WTC11 (cell line): ENCODE measurements at regions not wholly inside any gene's neighbourhood (a gene's known extent, or its start where the extent isn't known, plus 50 kb on each side); places are given as distances from the start of the nearest gene placed in this dataset.

Experiments used
- ATAC-seq: fragments of 200-7000 bp; cut with Tn5 transposase; 2 replicates; pipeline ENCODE4 v1.10.0; 2021; ENCODE audit warnings: mild to moderate bottlenecking, moderate library complexity
- CTCF ChIA-PET: fragments of 300-600 bp; sonication (Branson Sonifier 250); formaldehyde crosslinking; loops from one replicate; lab custom pipeline; 2021; ENCODE audit warnings: antibody characterized with exemption; lab: Charles Lee
- POLR2A ChIA-PET: fragments of 350-600 bp; sonication (Branson Sonifier 250); formaldehyde crosslinking; loops from one replicate; lab custom pipeline; 2021; ENCODE audit warnings: antibody characterized with exemption; lab: Charles Lee
- DNase-seq: peaks from one replicate; pipeline ENCODE4 v3.0.0; 2021; ENCODE audit warnings: low spot score
- H3K27ac Mint-ChIP-seq: 2 replicates; pipeline ENCODE4 v1.8.0; 2021; ENCODE audit warnings: mixed read lengths
- H3K27me3 Mint-ChIP-seq: 2 replicates; pipeline ENCODE4 v1.8.0; 2021; ENCODE audit warnings: low read depth, mild to moderate bottlenecking, moderate library complexity, mixed read lengths
- H3K36me3 Mint-ChIP-seq: 2 replicates; pipeline ENCODE4 v1.8.0; 2021; ENCODE audit warnings: mixed read lengths
- H3K4me1 Mint-ChIP-seq: 2 replicates; pipeline ENCODE4 v1.8.0; 2022; ENCODE audit warnings: mixed read lengths
- H3K4me3 Mint-ChIP-seq: 2 replicates; pipeline ENCODE4 v1.8.0; 2021; ENCODE audit warnings: mild to moderate bottlenecking, moderate library complexity, mixed read lengths
- H3K9me3 Mint-ChIP-seq: 2 replicates; pipeline ENCODE4 v1.8.0; 2021; ENCODE audit warnings: mixed read lengths
- CREB1 ChIP-seq: sonication (generic); formaldehyde crosslinking; IDR thresholded peaks from 2 replicates; pipeline ENCODE4 v1.8.0; 2023; ENCODE audit warnings: mild to moderate bottlenecking, missing genetic modification reagents
- ERG ChIP-seq: fragments of 250-450 bp; sonication (Bioruptor Pico); IDR thresholded peaks from 2 replicates; pipeline ENCODE4 v1.8.0; 2021; ENCODE audit warnings: mild to moderate bottlenecking
- ETV6 ChIP-seq: sonication (generic); formaldehyde crosslinking; IDR thresholded peaks from 2 replicates; pipeline ENCODE4 v1.8.1; 2022; ENCODE audit warnings: mild to moderate bottlenecking, missing genetic modification reagents
- FOXJ3 ChIP-seq: sonication (generic); formaldehyde crosslinking; IDR thresholded peaks from 2 replicates; pipeline ENCODE4 v1.9.0; 2021; ENCODE audit warnings: missing genetic modification reagents, mild to moderate bottlenecking, borderline replicate concordance
- FOXK1 ChIP-seq: sonication (generic); formaldehyde crosslinking; IDR thresholded peaks from 2 replicates; pipeline ENCODE4 v1.8.0; 2022; ENCODE audit warnings: mild to moderate bottlenecking, moderate library complexity, missing genetic modification reagents
- IRF2 ChIP-seq: sonication (generic); formaldehyde crosslinking; IDR thresholded peaks from 2 replicates; pipeline ENCODE4 v1.8.0; 2022; ENCODE audit warnings: low read depth, missing genetic modification reagents, borderline replicate concordance
- MYBL2 ChIP-seq: sonication (generic); formaldehyde crosslinking; IDR thresholded peaks from 2 replicates; pipeline ENCODE4 v1.8.1; 2023; ENCODE audit warnings: mild to moderate bottlenecking, moderate library complexity, missing genetic modification reagents
- RELA ChIP-seq: sonication (generic); formaldehyde crosslinking; IDR thresholded peaks from 2 replicates; pipeline ENCODE4 v1.8.1; 2022; ENCODE audit warnings: missing genetic modification reagents, mild to moderate bottlenecking, borderline replicate concordance
- SMAD3 ChIP-seq: sonication (generic); formaldehyde crosslinking; IDR thresholded peaks from 2 replicates; pipeline ENCODE4 v1.8.0; 2022; ENCODE audit warnings: missing genetic modification reagents, mild to moderate bottlenecking, borderline replicate concordance
- SMAD4 ChIP-seq: sonication (generic); formaldehyde crosslinking; IDR thresholded peaks from 2 replicates; pipeline ENCODE4 v1.8.0; 2022; ENCODE audit warnings: mild to moderate bottlenecking, missing genetic modification reagents
- TEAD4 ChIP-seq: sonication (generic); formaldehyde crosslinking; IDR thresholded peaks from 2 replicates; pipeline ENCODE4 v1.8.0; 2022; ENCODE audit warnings: mild to moderate bottlenecking, missing genetic modification reagents
- ZNF219 ChIP-seq: sonication (generic); formaldehyde crosslinking; IDR thresholded peaks from 2 replicates; pipeline ENCODE4 v1.8.0; 2023; ENCODE audit warnings: missing genetic modification reagents, mild to moderate bottlenecking, borderline replicate concordance
- ZNF232 ChIP-seq: sonication (generic); formaldehyde crosslinking; IDR thresholded peaks from 2 replicates; pipeline ENCODE4 v1.8.0; 2022; ENCODE audit warnings: mild to moderate bottlenecking, missing genetic modification reagents
- ZNF263 ChIP-seq: sonication (generic); formaldehyde crosslinking; IDR thresholded peaks from 2 replicates; pipeline ENCODE4 v1.8.1; 2022; ENCODE audit warnings: low read depth, mild to moderate bottlenecking, moderate library complexity, missing genetic modification reagents
- ZNF317 ChIP-seq: sonication (generic); formaldehyde crosslinking; IDR thresholded peaks from 2 replicates; pipeline ENCODE4 v1.8.1; 2023; ENCODE audit warnings: low read depth, mild to moderate bottlenecking, moderate library complexity, missing genetic modification reagents, borderline replicate concordance
- ZNF416 ChIP-seq: fragments of 250-450 bp; sonication (Bioruptor Pico); IDR thresholded peaks from 2 replicates; pipeline ENCODE4 v1.9.0; 2021; ENCODE audit warnings: mild to moderate bottlenecking, inconsistent platforms
- ZNF512 ChIP-seq: sonication (generic); formaldehyde crosslinking; IDR thresholded peaks from 2 replicates; pipeline ENCODE4 v1.8.1; 2022; ENCODE audit warnings: missing genetic modification reagents, borderline replicate concordance
- ZNF671 ChIP-seq: fragments of 250-450 bp; sonication (Bioruptor Pico); IDR thresholded peaks from 2 replicates; pipeline ENCODE4 v1.8.0; 2021; ENCODE audit warnings: mild to moderate bottlenecking
- TF ChIP-seq, protein P1 (sequence below): sonication (generic); formaldehyde crosslinking; IDR thresholded peaks from 2 replicates; pipeline ENCODE4 v1.8.1; 2023; ENCODE audit warnings: mild to moderate bottlenecking, missing genetic modification reagents
- TF ChIP-seq, protein P2 (sequence below): sonication (generic); formaldehyde crosslinking; conservative IDR thresholded peaks from 2 replicates; pipeline ENCODE4 v1.8.1; 2022; ENCODE audit warnings: mild to moderate bottlenecking, missing genetic modification reagents
- TF ChIP-seq, protein P3 (sequence below): sonication (generic); formaldehyde crosslinking; IDR thresholded peaks from 2 replicates; pipeline ENCODE4 v1.8.0; 2023; ENCODE audit warnings: missing genetic modification reagents, mild to moderate bottlenecking, borderline replicate concordance
- TF ChIP-seq, protein P4 (sequence below): fragments of 200-600 bp; IDR thresholded peaks from 2 replicates; pipeline ENCODE4 v1.8.0; 2022; ENCODE audit warnings: antibody characterized with exemption
- TF ChIP-seq, protein P5 (sequence below): sonication (generic); formaldehyde crosslinking; conservative IDR thresholded peaks from 2 replicates; pipeline ENCODE4 v1.8.1; 2023; ENCODE audit warnings: mild to moderate bottlenecking, low read depth, missing genetic modification reagents, moderate library complexity

DNA sequence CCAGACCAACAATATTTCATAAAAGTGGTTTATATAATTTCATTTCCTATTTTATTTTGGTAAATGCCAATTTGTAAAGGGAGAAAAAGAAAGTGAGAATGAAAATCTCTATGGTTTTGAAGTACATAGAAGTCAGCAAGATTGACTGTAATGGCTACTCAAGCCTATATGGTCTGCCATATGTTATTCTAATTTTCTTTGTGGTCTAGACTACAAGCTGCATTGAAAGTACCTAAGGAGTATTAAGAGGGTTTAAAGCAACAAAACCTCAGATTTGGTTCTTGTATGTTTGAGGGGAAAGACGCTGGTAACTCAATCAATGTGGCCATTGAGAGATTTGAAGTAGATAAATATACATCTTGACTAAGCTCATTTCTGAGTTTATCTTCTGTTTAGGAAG is 193.5 kb upstream of the EYA4 start:
- Mint-ChIP-seq H3K9me3 (peaks cover 6% of the 10 kb centered on the region; the same call in 1 of the 2 replicates), H3K4me3 (no peak overlapping the region)
- TF ChIP-seq ERG (CRISPR knock-in tag), result no peak
- TF ChIP-seq ZNF263 (CRISPR knock-in tag), result no peak
- TF ChIP-seq, protein P1, sequence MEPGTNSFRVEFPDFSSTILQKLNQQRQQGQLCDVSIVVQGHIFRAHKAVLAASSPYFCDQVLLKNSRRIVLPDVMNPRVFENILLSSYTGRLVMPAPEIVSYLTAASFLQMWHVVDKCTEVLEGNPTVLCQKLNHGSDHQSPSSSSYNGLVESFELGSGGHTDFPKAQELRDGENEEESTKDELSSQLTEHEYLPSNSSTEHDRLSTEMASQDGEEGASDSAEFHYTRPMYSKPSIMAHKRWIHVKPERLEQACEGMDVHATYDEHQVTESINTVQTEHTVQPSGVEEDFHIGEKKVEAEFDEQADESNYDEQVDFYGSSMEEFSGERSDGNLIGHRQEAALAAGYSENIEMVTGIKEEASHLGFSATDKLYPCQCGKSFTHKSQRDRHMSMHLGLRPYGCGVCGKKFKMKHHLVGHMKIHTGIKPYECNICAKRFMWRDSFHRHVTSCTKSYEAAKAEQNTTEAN (CRISPR knock-in tag), result no peak
- TF ChIP-seq IRF2 (CRISPR knock-in tag), result no peak
- TF ChIP-seq ZNF317, result no peak
- TF ChIP-seq TEAD4 (CRISPR knock-in tag), result no peak
- TF ChIP-seq, protein P2, sequence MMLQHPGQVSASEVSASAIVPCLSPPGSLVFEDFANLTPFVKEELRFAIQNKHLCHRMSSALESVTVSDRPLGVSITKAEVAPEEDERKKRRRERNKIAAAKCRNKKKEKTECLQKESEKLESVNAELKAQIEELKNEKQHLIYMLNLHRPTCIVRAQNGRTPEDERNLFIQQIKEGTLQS (CRISPR knock-in tag), result no peak
- no peak for TF ChIP-seq ETV6 (CRISPR knock-in tag)
- no peak for TF ChIP-seq CREB1 (CRISPR knock-in tag)
- TF ChIP-seq ZNF512 (CRISPR knock-in tag), result no peak
- TF ChIP-seq, protein P3, sequence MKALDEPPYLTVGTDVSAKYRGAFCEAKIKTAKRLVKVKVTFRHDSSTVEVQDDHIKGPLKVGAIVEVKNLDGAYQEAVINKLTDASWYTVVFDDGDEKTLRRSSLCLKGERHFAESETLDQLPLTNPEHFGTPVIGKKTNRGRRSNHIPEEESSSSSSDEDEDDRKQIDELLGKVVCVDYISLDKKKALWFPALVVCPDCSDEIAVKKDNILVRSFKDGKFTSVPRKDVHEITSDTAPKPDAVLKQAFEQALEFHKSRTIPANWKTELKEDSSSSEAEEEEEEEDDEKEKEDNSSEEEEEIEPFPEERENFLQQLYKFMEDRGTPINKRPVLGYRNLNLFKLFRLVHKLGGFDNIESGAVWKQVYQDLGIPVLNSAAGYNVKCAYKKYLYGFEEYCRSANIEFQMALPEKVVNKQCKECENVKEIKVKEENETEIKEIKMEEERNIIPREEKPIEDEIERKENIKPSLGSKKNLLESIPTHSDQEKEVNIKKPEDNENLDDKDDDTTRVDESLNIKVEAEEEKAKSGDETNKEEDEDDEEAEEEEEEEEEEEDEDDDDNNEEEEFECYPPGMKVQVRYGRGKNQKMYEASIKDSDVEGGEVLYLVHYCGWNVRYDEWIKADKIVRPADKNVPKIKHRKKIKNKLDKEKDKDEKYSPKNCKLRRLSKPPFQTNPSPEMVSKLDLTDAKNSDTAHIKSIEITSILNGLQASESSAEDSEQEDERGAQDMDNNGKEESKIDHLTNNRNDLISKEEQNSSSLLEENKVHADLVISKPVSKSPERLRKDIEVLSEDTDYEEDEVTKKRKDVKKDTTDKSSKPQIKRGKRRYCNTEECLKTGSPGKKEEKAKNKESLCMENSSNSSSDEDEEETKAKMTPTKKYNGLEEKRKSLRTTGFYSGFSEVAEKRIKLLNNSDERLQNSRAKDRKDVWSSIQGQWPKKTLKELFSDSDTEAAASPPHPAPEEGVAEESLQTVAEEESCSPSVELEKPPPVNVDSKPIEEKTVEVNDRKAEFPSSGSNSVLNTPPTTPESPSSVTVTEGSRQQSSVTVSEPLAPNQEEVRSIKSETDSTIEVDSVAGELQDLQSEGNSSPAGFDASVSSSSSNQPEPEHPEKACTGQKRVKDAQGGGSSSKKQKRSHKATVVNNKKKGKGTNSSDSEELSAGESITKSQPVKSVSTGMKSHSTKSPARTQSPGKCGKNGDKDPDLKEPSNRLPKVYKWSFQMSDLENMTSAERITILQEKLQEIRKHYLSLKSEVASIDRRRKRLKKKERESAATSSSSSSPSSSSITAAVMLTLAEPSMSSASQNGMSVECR (CRISPR knock-in tag), result no peak
- no peak for TF ChIP-seq ZNF232
- TF ChIP-seq ZNF416, result no peak
- TF ChIP-seq, protein P4, sequence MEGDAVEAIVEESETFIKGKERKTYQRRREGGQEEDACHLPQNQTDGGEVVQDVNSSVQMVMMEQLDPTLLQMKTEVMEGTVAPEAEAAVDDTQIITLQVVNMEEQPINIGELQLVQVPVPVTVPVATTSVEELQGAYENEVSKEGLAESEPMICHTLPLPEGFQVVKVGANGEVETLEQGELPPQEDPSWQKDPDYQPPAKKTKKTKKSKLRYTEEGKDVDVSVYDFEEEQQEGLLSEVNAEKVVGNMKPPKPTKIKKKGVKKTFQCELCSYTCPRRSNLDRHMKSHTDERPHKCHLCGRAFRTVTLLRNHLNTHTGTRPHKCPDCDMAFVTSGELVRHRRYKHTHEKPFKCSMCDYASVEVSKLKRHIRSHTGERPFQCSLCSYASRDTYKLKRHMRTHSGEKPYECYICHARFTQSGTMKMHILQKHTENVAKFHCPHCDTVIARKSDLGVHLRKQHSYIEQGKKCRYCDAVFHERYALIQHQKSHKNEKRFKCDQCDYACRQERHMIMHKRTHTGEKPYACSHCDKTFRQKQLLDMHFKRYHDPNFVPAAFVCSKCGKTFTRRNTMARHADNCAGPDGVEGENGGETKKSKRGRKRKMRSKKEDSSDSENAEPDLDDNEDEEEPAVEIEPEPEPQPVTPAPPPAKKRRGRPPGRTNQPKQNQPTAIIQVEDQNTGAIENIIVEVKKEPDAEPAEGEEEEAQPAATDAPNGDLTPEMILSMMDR, result no peak
- TF ChIP-seq FOXK1 (CRISPR knock-in tag), result no peak
- TF ChIP-seq, all 79 proteins: peak for 0
- Mint-ChIP-seq H3K27ac (no peak overlapping the region), H3K36me3 (no peaks in the 10 kb centered on the region), H3K4me1 (peaks cover 15% of the 10 kb centered on the region), H3K27me3 (no peaks in the 10 kb centered on the region)
- DNase-seq (no peak), ATAC-seq (no peak)
- ChIA-PET POLR2A (no interaction called here), CTCF (no interaction called here)

DNA sequence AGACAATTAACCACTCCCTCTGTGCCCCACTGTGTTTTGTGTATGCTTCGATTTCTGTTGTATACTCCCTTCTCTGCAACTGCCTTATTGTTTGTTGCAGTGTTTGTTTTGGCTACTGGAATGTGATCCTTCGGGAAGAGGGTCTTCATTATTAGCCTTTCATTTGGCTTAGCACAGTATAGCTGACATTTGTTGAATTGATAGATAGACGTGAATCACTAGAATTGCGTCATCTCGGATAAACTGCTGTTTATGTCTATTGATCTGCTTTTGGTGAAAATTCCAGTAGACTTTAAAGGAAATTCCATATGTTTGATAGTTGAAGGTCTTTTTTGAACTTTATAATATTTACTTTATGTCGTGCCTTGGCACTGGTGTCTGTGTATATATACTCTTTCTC is 189.9 kb upstream of the EYA4 start:
- H3K9me3 Mint-ChIP-seq, result peaks cover 6% of the 10 kb centered on the region; the same call in 1 of the 2 replicates
- H3K4me1 Mint-ChIP-seq, result peaks cover 42% of the 10 kb centered on the region
- no peaks in the 10 kb centered on the region for H3K27me3 Mint-ChIP-seq
- ChIA-PET CTCF (no interaction called here), POLR2A (no interaction called here)
- H3K4me3 Mint-ChIP-seq, result no peak overlapping the region
- ATAC-seq (no peak), DNase-seq (no peak)
- no peaks in the 10 kb centered on the region for H3K36me3 Mint-ChIP-seq
- no peak overlapping the region for H3K27ac Mint-ChIP-seq
- TF ChIP-seq SMAD3 (CRISPR knock-in tag) (no peak), ZNF219 (CRISPR knock-in tag) (no peak), MYBL2 (CRISPR knock-in tag) (no peak), RELA (no peak), FOXJ3 (no peak), ZNF671 (no peak), SMAD4 (no peak)
- TF ChIP-seq, protein P5, sequence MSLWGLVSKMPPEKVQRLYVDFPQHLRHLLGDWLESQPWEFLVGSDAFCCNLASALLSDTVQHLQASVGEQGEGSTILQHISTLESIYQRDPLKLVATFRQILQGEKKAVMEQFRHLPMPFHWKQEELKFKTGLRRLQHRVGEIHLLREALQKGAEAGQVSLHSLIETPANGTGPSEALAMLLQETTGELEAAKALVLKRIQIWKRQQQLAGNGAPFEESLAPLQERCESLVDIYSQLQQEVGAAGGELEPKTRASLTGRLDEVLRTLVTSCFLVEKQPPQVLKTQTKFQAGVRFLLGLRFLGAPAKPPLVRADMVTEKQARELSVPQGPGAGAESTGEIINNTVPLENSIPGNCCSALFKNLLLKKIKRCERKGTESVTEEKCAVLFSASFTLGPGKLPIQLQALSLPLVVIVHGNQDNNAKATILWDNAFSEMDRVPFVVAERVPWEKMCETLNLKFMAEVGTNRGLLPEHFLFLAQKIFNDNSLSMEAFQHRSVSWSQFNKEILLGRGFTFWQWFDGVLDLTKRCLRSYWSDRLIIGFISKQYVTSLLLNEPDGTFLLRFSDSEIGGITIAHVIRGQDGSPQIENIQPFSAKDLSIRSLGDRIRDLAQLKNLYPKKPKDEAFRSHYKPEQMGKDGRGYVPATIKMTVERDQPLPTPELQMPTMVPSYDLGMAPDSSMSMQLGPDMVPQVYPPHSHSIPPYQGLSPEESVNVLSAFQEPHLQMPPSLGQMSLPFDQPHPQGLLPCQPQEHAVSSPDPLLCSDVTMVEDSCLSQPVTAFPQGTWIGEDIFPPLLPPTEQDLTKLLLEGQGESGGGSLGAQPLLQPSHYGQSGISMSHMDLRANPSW (CRISPR knock-in tag), result no peak
